GM12872 (cell line): ENCODE measurements at regions not wholly inside any gene's neighbourhood (a gene's known extent, or its start where the extent isn't known, plus 50 kb on each side); places are given as distances from the start of the nearest gene placed in this dataset.

Source experiments
- CTCF ChIP-seq: IDR thresholded peaks from 3 replicates; pipeline ENCODE4 v1.5.1; 2011; ENCODE audit warnings: low read depth, mild to moderate bottlenecking, low read length, moderate library complexity; ENCODE audit not compliant: insufficient read depth

GRCh38 chr3:20488151-20488550, 302.1 kb upstream of the SGO1 start:
- no peak for TF ChIP-seq CTCF

- TF ChIP-seq CTCF, result no peak
These were observed 298.1 kb upstream of the SGO1 start for GRCh38 chr3:20484126-20484525.

GRCh38 chr3:20482350-20482749, 296.3 kb upstream of the SGO1 start:
- no peak for TF ChIP-seq CTCF

GRCh38 chr3:20480786-20481365, 294.9 kb upstream of the SGO1 start:
- no peak for TF ChIP-seq CTCF

- no peak for TF ChIP-seq CTCF
These were observed 292.4 kb upstream of the SGO1 start for GRCh38 chr3:20478436-20478835.

- TF ChIP-seq CTCF, result no peak
These were observed 276.7 kb upstream of the SGO1 start for GRCh38 chr3:20462723-20463122.

- TF ChIP-seq CTCF, result no peak
These were observed 276.2 kb upstream of the SGO1 start for GRCh38 chr3:20462226-20462625.
